ENCODE measurements at regions not wholly inside any gene's neighbourhood (a gene's known extent, or its start where the extent isn't known, plus 50 kb on each side); places are given as distances from the start of the nearest gene placed in this dataset.
A peak's percentile ranks its signal among the peaks of the same experiment; 100 is the strongest.

DNA sequence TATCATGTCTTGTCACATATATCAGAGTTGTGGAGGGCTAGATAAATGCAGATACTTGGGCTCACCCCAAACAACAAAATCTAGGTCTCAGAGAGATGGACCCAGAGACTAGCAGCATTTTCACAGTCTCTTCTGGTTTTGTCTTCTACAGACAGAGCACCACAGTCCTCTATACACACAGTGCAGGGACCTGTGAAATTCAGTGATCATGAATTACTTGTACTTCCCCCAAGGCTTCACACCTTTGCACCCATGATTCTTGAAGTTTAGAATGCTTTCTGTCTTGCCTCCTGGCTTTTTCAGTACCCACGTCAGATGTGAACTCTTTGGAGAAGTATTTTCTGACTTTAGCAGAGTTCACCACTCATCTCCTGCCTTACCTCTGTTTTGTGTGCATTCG is 371.5 kb upstream of the PRR16 start:
- H4K20me1 ChIP-seq (ENCODE audit: insufficient read depth): no peaks in the 10 kb centered on the region
- 79% methylated on average over 2 of the region's 2 CpGs for WGBS (ENCODE audit: low lambda C conversion rate)
- H3K9ac ChIP-seq: no peak overlapping the region
- no peaks in the 10 kb centered on the region; a peak in 1 of 4 replicates for H3K4me1 ChIP-seq (ENCODE audit: control insufficient read depth in 1 of 2, insufficient read depth in 2 of 2, low read depth in 1 of 2, low read length in 1 of 2)
- no peaks in the 10 kb centered on the region for H3K9me3 ChIP-seq
- H3F3A ChIP-seq (replicated peaks; ENCODE audit: insufficient read depth): no peaks in the 10 kb centered on the region
- no peak overlapping the region for H3K27ac ChIP-seq (ENCODE audit: low read depth in 2 of 2, low read length in 1 of 2)
- H3K4me3 ChIP-seq (ENCODE audit: low read depth in 2 of 2, low read length in 1 of 2): no peak overlapping the region
- CTCF ChIA-PET: no interaction called here
- no peaks in the 10 kb centered on the region for H3K79me2 ChIP-seq (ENCODE audit: insufficient read depth)
- no peak overlapping the region for H2AFZ ChIP-seq (ENCODE audit: low read depth)
- DNase-seq: no peak
- no peak overlapping the region for H3K4me2 ChIP-seq
- H3K36me3 ChIP-seq (replicated peaks in 1 of 2; ENCODE audit: control insufficient read depth in 1 of 2, insufficient read depth in 2 of 2, low read length in 1 of 2): no peaks in the 10 kb centered on the region
- POLR2A ChIA-PET: no interaction called here
- no peaks in the 10 kb centered on the region for H3K9me2 ChIP-seq
- TF ChIP-seq GATA2 (CRISPR knock-in tag; IDR thresholded peaks at IDR 0.05) (no peak), CHD2 (IDR thresholded peaks at IDR 0.05; ENCODE audit: low read length, partially characterized antibody) (no peak), RFX5 (IDR thresholded peaks at IDR 0.05; ENCODE audit: low read length) (no peak), SIN3A (IDR thresholded peaks at IDR 0.05; ENCODE audit: borderline replicate concordance, low read depth, low read length) (no peak)
- no peaks in the 10 kb centered on the region for H3K27me3 ChIP-seq (ENCODE audit: insufficient read depth)

DNA sequence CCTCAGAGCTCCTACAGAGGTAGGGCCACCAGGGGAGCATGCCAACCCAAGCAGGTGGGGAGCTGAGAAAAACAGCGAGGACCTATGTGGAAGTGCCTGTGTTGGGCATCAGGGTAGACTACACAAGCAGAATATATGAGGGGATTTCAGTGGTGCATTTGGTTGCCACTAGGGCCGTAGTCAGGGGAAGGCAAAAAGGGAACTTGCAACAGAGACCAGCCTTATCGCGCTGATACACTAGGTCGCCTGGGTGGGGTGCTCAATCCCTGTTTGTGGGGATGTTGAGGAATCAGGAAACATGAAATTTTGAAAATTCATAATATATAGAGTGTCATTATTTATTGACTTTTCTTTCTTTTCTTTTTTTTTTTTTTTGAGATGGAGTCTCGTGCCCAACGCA is 370.9 kb upstream of the PRR16 start:
- TF ChIP-seq TAF1 (IDR thresholded peaks at IDR 0.05; ENCODE audit: borderline replicate concordance, low read depth, low read length) (no peak), POLR2AphosphoS5 (IDR thresholded peaks at IDR 0.05; ENCODE audit: low read depth, low read length) (no peak), CTCF (IDR thresholded peaks at IDR 0.05) (peak; percentile 10; the same call in 1 of the 2 replicates), FOXJ3 (CRISPR knock-in tag; IDR thresholded peaks at IDR 0.05) (no peak)
- H4K20me1 ChIP-seq (ENCODE audit: insufficient read depth): no peaks in the 10 kb centered on the region
- no peaks in the 10 kb centered on the region for H3F3A ChIP-seq (replicated peaks; ENCODE audit: insufficient read depth)
- H3K79me2 ChIP-seq (ENCODE audit: insufficient read depth): no peaks in the 10 kb centered on the region
- no peaks in the 10 kb centered on the region; a peak in 1 of 4 replicates for H3K4me1 ChIP-seq (ENCODE audit: control insufficient read depth in 1 of 2, insufficient read depth in 2 of 2, low read depth in 1 of 2, low read length in 1 of 2)
- no peak overlapping the region for H2AFZ ChIP-seq (ENCODE audit: low read depth)
- no peak overlapping the region for H3K4me3 ChIP-seq (ENCODE audit: low read depth in 2 of 2, low read length in 1 of 2)
- DNase-seq: no peak
- CTCF ChIA-PET: no interaction called here
- H3K9me2 ChIP-seq: no peaks in the 10 kb centered on the region
- POLR2A ChIA-PET: no interaction called here
- no peaks in the 10 kb centered on the region for H3K27me3 ChIP-seq (ENCODE audit: insufficient read depth)
- no peak overlapping the region for H3K4me2 ChIP-seq
- no peak overlapping the region for H3K9ac ChIP-seq
- H3K36me3 ChIP-seq (replicated peaks in 1 of 2; ENCODE audit: control insufficient read depth in 1 of 2, insufficient read depth in 2 of 2, low read length in 1 of 2): no peaks in the 10 kb centered on the region
- WGBS (ENCODE audit: low lambda C conversion rate): 92% methylated on average over 7 of the region's 7 CpGs
- no peaks in the 10 kb centered on the region for H3K9me3 ChIP-seq
- no peak overlapping the region for H3K27ac ChIP-seq (ENCODE audit: low read depth in 2 of 2, low read length in 1 of 2)

GRCh38 chr5:120096413-120096812 is 367.7 kb upstream of the PRR16 start:
- Histone ChIP-seq H3K4me2 (peak overlapping the region; percentile 16; the same call in 1 of the 2 replicates), H3K27me3 (ENCODE audit: insufficient read depth) (no peaks in the 10 kb centered on the region), H3K79me2 (ENCODE audit: insufficient read depth) (no peaks in the 10 kb centered on the region), H3K4me3 (ENCODE audit: low read depth in 2 of 2, low read length in 1 of 2) (peak overlapping the region; percentile 3 to 9; a peak in 1 of 4 replicates), H3K9me3 (no peaks in the 10 kb centered on the region), H3K4me1 (ENCODE audit: control insufficient read depth in 1 of 2, insufficient read depth in 2 of 2, low read depth in 1 of 2, low read length in 1 of 2) (no peaks in the 10 kb centered on the region; a peak in 1 of 4 replicates), H3F3A (replicated peaks; ENCODE audit: insufficient read depth) (no peaks in the 10 kb centered on the region), H2AFZ (ENCODE audit: low read depth) (peak overlapping the region; percentile 85), H4K20me1 (ENCODE audit: insufficient read depth) (no peaks in the 10 kb centered on the region), H3K36me3 (replicated peaks in 1 of 2; ENCODE audit: control insufficient read depth in 1 of 2, insufficient read depth in 2 of 2, low read length in 1 of 2) (no peaks in the 10 kb centered on the region), H3K9me2 (no peaks in the 10 kb centered on the region), H3K9ac (no peak overlapping the region), H3K27ac (ENCODE audit: low read depth in 2 of 2, low read length in 1 of 2) (no peak overlapping the region; a peak in 1 of 4 replicates)
- ChIA-PET CTCF (interaction anchor here (0.9 kb wide), 1 partner anchor 25 kb away, joined by 3 read pairs; no protein-coding TSS in a partner anchor), POLR2A (no interaction called here)
- DNase-seq: no peak
- TF ChIP-seq FOXJ3 (CRISPR knock-in tag; IDR thresholded peaks at IDR 0.05) (no peak), EZH2phosphoT487 (IDR thresholded peaks at IDR 0.05; ENCODE audit: borderline replicate concordance, low read depth) (no peak), FOXM1 (IDR thresholded peaks at IDR 0.05; ENCODE audit: low read depth) (no peak), RAD21 (IDR thresholded peaks at IDR 0.05; ENCODE audit: low read length) (no peak), FOSL2 (IDR thresholded peaks at IDR 0.05; ENCODE audit: borderline replicate concordance, low read depth) (0 out of 2 replicates have a peak, but pooled peaks have one; percentile 13), TAF1 (IDR thresholded peaks at IDR 0.05; ENCODE audit: borderline replicate concordance, low read depth, low read length) (no peak), POLR2AphosphoS5 (IDR thresholded peaks at IDR 0.05; ENCODE audit: low read depth, low read length) (no peak), RFX5 (IDR thresholded peaks at IDR 0.05; ENCODE audit: low read length) (no peak), JUND (IDR thresholded peaks at IDR 0.05) (peak; percentile 38; the same call in 1 of the 2 replicates), MXI1 (IDR thresholded peaks at IDR 0.05; ENCODE audit: low read depth, low read length) (no peak)
- TF ChIP-seq, protein P1, sequence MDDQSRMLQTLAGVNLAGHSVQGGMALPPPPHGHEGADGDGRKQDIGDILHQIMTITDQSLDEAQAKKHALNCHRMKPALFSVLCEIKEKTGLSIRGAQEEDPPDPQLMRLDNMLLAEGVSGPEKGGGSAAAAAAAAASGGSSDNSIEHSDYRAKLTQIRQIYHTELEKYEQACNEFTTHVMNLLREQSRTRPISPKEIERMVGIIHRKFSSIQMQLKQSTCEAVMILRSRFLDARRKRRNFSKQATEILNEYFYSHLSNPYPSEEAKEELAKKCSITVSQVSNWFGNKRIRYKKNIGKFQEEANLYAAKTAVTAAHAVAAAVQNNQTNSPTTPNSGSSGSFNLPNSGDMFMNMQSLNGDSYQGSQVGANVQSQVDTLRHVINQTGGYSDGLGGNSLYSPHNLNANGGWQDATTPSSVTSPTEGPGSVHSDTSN (IDR thresholded peaks at IDR 0.05): peak; percentile 27; the same call in 1 of the 2 replicates
- TF ChIP-seq, protein P2, sequence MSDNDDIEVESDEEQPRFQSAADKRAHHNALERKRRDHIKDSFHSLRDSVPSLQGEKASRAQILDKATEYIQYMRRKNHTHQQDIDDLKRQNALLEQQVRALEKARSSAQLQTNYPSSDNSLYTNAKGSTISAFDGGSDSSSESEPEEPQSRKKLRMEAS (IDR thresholded peaks at IDR 0.05; ENCODE audit: low read depth): no peak
- 38% methylated on average over 3 of the region's 3 CpGs for WGBS (ENCODE audit: low lambda C conversion rate)
